GM10266 (cell line): ENCODE measurements at regions not wholly inside any gene's neighbourhood (a gene's known extent, or its start where the extent isn't known, plus 50 kb on each side); places are given as distances from the start of the nearest gene placed in this dataset.

ENCODE experiments used
- DNase-seq: peaks from one replicate; pipeline ENCODE4 v3.0.0; 2012; ENCODE audit errors: extremely low spot score
- TF ChIP-seq, protein P1 (sequence below): IDR thresholded peaks from 2 replicates; pipeline ENCODE4 v1.5.1; 2012; ENCODE audit warnings: mild to moderate bottlenecking, low read depth; ENCODE audit not compliant: control insufficient read depth, insufficient read depth; ENCODE audit errors: missing control alignments

DNA sequence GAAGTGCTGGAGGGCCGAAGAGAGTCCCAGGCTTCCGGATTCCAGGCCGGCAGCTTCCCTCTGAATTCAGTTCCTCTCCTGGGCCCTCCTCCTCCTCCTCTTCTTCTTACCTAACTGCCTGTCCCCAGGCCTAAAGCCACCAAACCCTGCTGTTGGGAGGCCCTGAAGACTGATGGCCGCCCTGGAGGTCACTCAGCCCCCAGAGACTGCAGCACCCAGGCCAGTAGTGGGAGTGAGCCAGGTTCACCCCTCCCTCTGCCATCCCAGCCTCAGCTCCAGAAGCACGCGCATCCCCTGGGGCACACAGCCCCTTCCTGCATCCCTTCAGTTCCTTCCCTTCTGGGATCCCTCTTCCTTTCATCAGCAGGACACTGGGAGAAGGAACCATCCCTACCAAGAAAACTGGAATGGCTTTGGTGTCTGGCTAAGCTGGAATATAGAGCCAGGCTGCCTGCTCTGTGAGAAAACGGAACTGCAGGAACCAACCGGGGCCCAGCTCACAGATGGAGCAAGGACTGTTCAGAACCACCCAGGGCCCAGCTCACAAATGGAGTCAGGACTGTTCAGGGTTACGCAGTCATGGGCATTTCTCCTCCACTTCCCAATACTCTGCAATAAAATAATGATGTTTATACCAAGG, 127.4 kb downstream of the NDUFA10 start:
- DNase-seq = no peak
- TF ChIP-seq, protein P1, sequence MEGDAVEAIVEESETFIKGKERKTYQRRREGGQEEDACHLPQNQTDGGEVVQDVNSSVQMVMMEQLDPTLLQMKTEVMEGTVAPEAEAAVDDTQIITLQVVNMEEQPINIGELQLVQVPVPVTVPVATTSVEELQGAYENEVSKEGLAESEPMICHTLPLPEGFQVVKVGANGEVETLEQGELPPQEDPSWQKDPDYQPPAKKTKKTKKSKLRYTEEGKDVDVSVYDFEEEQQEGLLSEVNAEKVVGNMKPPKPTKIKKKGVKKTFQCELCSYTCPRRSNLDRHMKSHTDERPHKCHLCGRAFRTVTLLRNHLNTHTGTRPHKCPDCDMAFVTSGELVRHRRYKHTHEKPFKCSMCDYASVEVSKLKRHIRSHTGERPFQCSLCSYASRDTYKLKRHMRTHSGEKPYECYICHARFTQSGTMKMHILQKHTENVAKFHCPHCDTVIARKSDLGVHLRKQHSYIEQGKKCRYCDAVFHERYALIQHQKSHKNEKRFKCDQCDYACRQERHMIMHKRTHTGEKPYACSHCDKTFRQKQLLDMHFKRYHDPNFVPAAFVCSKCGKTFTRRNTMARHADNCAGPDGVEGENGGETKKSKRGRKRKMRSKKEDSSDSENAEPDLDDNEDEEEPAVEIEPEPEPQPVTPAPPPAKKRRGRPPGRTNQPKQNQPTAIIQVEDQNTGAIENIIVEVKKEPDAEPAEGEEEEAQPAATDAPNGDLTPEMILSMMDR = no peak

DNA sequence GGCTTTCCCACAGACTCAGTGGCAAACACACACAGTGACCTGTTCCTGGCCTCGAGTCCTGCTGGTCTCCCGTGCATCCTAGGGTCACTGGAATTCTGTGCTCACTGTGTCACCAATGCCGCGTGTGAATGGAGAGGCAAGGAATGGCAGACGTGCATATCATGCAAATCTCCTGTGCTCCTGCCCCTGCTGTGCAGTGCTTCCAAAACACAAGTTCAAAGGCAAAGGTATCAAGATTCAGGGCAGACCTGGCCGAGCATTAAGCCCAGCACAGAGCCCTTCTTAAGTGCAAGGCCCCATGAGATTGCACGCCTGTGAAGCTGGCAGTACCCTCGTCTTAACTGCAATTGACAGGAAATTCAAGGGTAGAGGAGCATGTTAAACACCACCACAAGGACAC, 129.1 kb downstream of the NDUFA10 start:
- no peak for DNase-seq
- TF ChIP-seq, protein P1 = no peak

DNA sequence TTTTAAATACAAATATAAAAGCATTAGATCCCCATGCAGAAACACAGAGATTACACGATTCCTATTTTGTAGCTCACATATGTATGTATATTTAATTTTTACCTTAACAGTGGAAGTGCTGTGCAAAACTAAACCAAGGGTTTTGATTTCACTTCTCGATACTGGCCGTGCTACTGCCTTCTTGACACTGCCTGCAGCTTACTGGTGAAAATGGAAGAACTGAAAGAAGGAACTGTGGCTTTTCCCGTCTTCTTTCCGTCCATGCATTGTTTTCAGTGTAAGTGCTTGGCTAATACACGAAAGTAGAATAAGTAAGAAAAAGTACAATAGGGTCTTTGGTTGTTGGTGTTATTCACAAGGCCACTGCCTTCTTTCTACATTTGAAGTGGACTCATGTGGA, 129.5 kb downstream of the NDUFA10 start:
- no peak for DNase-seq
- TF ChIP-seq, protein P1 = no peak

DNA sequence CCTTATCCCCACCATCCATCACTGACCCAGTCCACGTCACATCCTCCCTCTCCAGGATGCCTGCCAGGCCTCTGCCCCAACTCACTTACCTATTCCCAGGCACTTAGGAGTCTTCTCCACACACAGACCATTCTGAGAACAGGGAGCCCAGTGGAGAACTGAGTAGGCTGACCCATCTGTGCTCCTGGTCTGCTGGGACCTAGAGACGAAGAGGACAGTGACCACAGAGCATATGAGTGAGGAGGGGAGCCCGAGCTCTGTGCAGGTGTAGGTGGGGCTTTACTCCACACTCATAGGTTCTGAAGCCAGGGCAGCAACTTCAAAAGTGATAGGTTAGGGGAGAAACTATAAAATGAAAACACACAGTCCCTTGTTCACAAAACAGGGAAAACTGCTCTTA, 130.0 kb downstream of the NDUFA10 start:
- DNase-seq = no peak
- TF ChIP-seq, protein P1 = no peak

DNA sequence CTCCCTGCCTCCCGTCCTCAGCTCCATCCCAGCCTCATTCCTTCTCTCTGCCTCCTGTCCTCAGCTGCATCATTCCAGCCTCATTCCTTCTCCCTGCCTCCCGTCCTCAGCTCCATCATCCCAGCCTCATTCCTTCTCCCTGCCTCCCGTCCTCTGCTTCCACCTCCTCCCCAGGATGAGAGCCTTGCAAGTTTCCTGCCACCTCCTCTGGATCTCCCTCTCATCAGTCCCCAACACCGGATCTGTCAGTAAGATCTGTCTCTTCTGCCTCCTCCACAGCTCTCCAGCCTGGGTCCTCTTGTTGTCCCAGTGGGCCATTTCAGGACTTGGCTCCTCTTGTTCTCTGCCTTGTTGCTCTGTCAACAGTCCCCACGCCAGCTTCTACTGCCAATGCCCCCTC, 130.9 kb downstream of the NDUFA10 start:
- DNase-seq = no peak
- TF ChIP-seq, protein P1 = no peak

DNA sequence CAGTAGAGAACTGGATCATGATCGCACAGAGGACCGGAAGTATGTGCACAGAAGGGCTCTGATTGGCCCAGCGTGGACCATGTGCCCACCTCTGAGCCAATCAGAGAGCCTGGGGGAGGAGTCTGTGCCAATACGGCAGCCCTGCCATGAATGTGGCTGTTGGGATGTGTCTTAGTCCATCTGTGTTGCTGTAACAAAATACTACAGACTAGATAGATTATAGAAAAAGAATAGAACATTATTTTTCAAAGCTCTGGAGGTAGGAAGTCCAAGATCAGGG, 132.0 kb downstream of the NDUFA10 start:
- no peak for DNase-seq
- TF ChIP-seq, protein P1 = no peak

DNA sequence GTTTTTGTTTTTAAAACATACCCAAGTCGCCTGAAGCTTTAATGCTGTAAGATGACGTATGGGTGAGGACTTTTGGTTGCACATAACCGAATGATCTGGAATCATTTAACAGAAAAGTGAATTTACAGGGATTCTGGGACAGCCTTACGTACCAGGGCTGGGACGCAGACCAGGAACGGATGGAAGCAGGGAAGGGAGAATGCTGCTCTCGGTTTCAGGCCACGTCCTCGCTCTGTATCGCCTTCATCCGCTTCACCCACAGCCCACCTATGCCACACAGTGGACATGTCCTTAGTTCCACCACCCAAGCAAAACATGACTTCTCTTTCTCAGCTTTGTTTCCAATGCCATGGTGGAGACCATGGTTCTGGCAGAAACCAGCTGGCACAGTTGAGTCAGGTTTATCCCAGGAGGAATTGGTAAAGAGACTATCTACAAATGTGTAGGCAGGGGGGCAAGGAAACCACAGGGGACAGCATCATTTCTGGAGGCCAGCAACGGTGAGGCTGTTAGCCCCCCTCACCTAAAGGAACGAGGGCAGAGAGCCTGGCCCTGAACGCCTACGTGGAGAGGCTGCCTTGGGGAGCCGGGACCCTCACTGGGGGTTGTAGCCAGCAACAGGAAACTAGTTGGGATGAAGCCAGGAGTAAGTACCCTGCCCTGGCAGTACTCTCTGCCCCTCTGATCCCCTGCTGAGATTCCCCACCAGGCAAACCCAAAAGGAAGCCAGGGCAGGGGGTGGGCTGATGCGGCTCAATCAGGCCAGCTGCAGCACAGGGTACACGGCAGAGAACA, 132.5 kb downstream of the NDUFA10 start:
- no peak for DNase-seq
- TF ChIP-seq, protein P1 = no peak
